NCI-H1417 treated with DMSO at 0.1 percent for 48 hours (cell line): ENCODE measurements at regions not wholly inside any gene's neighbourhood (a gene's known extent, or its start where the extent isn't known, plus 50 kb on each side); places are given as distances from the start of the nearest gene placed in this dataset.

Source experiments
- DNase-seq: peaks from one replicate; lab custom pipeline; 2025; lab: John Stamatoyannopoulos, UW

GRCh38 chr16:77592021-77592420, 130.3 kb upstream of the NUDT7 start:
- DNase-seq, result no peak

GRCh38 chr16:77594057-77594456, 128.3 kb upstream of the NUDT7 start:
- no peak for DNase-seq

GRCh38 chr16:77594799-77595596, 127.3 kb upstream of the NUDT7 start:
- no peak for DNase-seq

GRCh38 chr16:77596261-77596660, 126.1 kb upstream of the NUDT7 start:
- no peak for DNase-seq

- DNase-seq, result no peak
These were observed 122.4 kb upstream of the NUDT7 start for GRCh38 chr16:77599793-77600415.

- DNase-seq, result no peak
These were observed 121.8 kb upstream of the NUDT7 start for GRCh38 chr16:77600555-77600954.

- DNase-seq, result no peak
These were observed 118.7 kb upstream of the NUDT7 start for GRCh38 chr16:77603656-77604055.

GRCh38 chr16:77610496-77610895, 111.8 kb upstream of the NUDT7 start:
- DNase-seq, result no peak

GRCh38 chr16:77611386-77611785, 110.9 kb upstream of the NUDT7 start:
- no peak for DNase-seq

- DNase-seq, result no peak
These were observed 109.7 kb upstream of the NUDT7 start for GRCh38 chr16:77612596-77612995.

- DNase-seq, result no peak
These were observed 109.2 kb upstream of the NUDT7 start for GRCh38 chr16:77613095-77613494.

- DNase-seq, result no peak
These were observed 104.8 kb upstream of the NUDT7 start for GRCh38 chr16:77617553-77617952.

GRCh38 chr16:77617996-77618395, 104.3 kb upstream of the NUDT7 start:
- no peak for DNase-seq

GRCh38 chr16:77618951-77619350, 103.4 kb upstream of the NUDT7 start:
- no peak for DNase-seq

GRCh38 chr16:77624085-77624484, 98.2 kb upstream of the NUDT7 start:
- no peak for DNase-seq

GRCh38 chr16:77636615-77637014, 85.7 kb upstream of the NUDT7 start:
- DNase-seq, result no peak

GRCh38 chr16:77637940-77638339, 84.4 kb upstream of the NUDT7 start:
- DNase-seq, result no peak

- DNase-seq, result no peak
These were observed 79.1 kb upstream of the NUDT7 start for GRCh38 chr16:77643176-77643575.

GRCh38 chr16:77645764-77646163, 76.5 kb upstream of the NUDT7 start:
- DNase-seq, result no peak

- DNase-seq, result no peak
These were observed 74.6 kb upstream of the NUDT7 start for GRCh38 chr16:77647726-77648125.

GRCh38 chr16:77650761-77651160, 71.6 kb upstream of the NUDT7 start:
- DNase-seq, result no peak

- no peak for DNase-seq
These were observed 69.9 kb upstream of the NUDT7 start for GRCh38 chr16:77652399-77652798.

- DNase-seq, result no peak
These were observed 65.3 kb upstream of the NUDT7 start for GRCh38 chr16:77657016-77657415.

GRCh38 chr16:77660311-77660710, 62.0 kb upstream of the NUDT7 start:
- DNase-seq, result peak; percentile 2
